ENCODE measurements at regions not wholly inside any gene's neighbourhood (a gene's known extent, or its start where the extent isn't known, plus 50 kb on each side); places are given as distances from the start of the nearest gene placed in this dataset.

GRCh38 chr6:8905757-8906156 is 470.4 kb upstream of the SLC35B3 start:
- no peak for TF ChIP-seq ZNF713 (CRISPR knock-in tag; IDR thresholded peaks at IDR 0.05)
- no peak for TF ChIP-seq CTCF (CRISPR knock-in tag; IDR thresholded peaks at IDR 0.05)
- no peak for TF ChIP-seq RAD21 (CRISPR knock-in tag; IDR thresholded peaks at IDR 0.05)
- TF ChIP-seq ZNF720 (CRISPR knock-in tag; IDR thresholded peaks at IDR 0.05), result no peak
- TF ChIP-seq JUN (CRISPR knock-in tag; IDR thresholded peaks at IDR 0.05), result no peak
- no peak for TF ChIP-seq EZH2 (conservative IDR thresholded peaks at IDR 0.05; ENCODE audit: low read depth, low read length)
- no peak for TF ChIP-seq PCBP1 (IDR thresholded peaks at IDR 0.05; ENCODE audit: borderline replicate concordance, low read depth, low read length)
- TF ChIP-seq THRA (CRISPR knock-in tag; IDR thresholded peaks at IDR 0.05; ENCODE audit: borderline replicate concordance), result no peak

All from HepG2 (cell line).